ENCODE measurements at regions not wholly inside any gene's neighbourhood (a gene's known extent, or its start where the extent isn't known, plus 50 kb on each side); places are given as distances from the start of the nearest gene placed in this dataset.
"Not testable (repeated sequence)": the region's sequence is repeated elsewhere in the genome, so short reads cannot be mapped to it uniquely, and the experiment has no call there.

DNA sequence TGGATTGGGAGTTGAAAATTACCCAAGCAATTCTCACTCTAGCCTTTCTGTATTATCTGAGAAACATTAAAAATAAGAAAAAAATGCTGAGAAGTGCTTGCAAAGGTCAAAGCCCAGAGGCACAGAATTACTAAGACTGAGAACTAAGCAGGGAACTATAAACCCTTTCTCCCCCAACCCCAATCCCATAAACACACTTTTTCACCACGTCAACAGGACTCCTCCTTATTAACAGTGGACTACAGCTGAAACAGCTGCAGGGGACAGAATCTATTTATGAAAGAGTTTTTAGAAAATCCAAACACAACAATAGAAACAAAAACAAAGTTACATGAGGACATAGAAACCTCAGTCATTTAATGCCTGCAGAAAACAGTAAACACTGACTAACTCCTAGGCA is 984.1 kb downstream of the TRAM1L1 start:
- DNase-seq: no peak

DNA sequence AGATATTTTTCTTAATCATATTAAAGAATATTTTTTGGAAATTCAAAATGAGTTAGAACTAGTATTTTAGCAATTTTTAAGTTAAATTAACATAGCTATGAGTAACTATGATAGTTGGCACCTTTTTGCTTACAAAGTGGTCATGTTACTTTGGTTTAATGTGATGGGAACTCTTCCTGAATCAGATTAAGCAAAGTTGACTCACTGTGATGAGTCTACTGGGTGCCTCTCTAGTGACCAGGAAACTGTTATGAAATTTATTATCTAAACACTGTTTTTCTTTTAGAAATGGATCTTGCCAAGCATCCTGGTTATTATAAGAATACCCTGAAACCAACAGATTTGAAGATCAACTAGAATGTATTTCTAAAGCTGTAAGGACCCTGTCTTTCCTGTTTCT is 985.8 kb downstream of the TRAM1L1 start:
- peak; percentile 10 for DNase-seq

DNA sequence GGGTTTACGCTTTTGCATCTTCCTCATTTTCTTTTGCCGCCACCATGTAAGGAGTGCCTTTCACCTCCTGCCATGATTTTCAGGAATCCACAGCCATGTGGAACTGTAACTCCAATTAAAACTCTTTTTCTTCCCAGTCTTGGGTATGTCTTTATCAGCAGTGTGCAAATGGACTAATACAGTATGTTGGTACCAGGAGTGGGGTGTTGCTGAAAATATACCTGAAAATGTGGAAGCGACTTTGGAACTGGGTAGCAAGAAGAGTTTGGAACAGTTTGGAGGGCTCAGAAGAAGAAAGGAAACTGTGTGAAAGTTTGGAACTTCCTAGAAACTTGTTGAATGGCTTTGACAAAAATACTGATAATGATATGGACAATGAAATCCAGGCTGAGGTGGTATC is 983.9 kb upstream of the NDST4 start:
- not testable (repeated sequence) for DNase-seq

DNA sequence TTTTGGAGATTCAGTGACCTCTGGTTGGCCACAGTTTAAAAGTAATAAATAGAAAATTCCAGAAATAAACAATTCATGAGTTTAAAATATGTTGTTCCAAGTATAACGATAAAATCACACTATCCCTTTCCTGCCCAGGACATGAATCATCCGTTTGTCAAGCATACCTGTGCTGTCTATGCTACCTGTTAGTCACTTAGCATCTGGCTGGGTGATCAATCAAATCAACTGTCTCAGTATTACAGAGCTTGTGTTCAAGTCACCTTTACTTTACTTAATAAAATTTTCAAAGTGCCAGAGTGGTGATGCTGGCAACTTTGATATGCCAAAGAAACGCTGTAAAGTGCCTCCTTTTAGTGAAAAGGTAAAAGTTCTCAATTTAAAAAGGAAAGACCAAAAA is 979.5 kb upstream of the NDST4 start:
- DNase-seq: no peak

DNA sequence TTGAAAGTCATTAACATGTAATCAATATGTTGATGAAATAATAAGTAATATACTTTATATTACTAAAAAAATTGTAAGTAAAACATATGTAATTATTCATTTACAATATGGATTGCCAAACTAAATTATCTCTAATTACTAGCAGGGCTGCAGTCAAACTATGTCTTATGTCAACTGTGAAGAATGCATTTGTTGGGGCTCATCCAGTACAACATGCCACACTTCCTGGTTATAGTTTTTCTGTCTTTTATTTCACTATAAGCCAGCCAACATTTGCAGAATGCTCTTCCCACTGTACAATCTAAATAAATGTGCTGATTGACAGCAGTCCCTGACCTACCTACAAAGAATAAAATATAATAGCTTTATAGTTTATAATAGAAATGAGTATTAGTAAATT is 975.4 kb upstream of the NDST4 start:
- peak; percentile 44 for DNase-seq

- DNase-seq: no peak
These were observed 969.5 kb upstream of the NDST4 start for GRCh38 chr4:116082808-116083366.

DNA sequence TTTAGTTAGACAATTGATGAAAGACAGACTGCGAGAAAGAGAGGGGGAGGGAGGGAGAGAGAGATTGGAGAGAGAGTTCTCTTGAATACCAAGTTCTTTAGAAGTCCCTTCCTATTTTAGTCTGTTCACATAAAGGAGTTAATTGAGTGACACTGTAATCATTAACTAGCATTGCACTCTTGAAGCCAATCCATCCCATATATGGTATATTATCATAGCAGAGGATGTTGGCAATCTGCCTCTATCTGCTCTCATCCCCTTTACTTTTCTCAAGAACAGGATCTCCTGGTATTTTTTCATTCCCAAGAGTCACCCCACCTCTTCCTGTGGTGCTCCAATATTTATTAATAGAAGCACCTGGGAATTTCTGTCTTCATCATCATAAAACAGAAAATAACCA is 959.6 kb upstream of the NDST4 start:
- no peak for DNase-seq

GRCh38 chr4:116070283-116070682 is 956.9 kb upstream of the NDST4 start:
- peak; percentile 28 for DNase-seq

DNA sequence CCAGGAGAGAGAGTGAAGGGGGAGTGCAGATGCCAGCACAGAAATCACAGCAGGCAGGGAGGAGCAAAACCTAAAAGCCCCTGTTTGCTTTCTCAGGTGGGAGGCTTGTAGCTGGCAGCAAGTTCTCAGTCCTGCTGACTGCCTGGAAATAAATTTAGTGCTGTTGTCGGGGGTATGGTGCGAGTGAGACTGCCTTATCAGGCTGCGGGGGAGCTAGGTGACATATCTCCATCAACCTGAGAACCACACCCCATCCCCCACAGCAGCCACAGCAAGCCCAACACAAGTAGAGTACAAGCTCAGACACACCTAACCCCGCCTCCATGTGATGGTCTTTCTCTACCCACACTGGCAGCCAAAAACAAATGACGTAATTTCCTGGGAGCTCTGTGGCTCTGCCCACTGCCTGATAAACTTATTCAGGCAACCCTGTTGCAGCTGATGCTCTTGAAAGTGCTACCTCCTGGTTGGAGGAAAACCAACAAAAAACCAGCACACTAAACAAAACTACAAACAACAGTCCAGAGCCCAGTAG is 953.4 kb upstream of the NDST4 start:
- no peak for DNase-seq

DNA sequence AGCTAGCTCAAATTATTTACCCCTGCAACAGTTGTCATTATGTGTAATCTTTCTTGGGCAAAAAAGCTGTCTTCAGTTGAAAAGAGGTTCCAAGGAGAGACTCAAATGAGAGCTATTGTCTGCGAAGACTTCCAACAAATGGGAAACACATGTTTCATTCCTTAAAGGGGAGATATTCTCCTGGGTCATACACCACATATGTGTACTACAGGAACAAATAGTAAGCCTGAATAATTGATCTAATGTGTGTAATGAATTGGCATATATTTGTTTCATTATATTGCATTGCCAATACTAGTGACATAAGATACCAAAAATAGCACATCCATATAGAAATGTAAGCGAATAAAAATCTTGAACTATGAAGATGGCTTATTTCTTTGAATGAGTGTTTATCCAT is 950.9 kb upstream of the NDST4 start:
- DNase-seq: no peak

GRCh38 chr4:116059361-116059760 is 945.9 kb upstream of the NDST4 start:
- DNase-seq: no peak

DNA sequence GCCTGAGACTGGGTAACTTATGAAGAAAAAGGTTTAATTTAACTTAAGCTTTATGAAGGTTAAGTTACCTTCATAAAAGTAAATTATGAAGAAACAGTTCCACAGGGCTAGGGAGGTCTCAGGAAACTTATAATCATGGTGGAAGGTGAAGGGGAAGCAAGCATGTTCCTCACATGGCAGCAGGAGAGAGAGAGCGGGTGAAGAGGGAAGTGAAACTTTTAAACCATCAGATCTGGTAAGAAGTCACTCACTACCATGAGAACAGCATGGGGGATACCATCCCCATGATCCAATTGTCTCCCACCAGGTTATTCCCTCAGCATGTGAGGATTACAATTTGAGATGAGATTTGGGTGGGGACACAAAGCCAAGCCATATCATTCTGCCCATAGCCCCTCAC is 944.7 kb upstream of the NDST4 start:
- no peak for DNase-seq

GRCh38 chr4:116055857-116056827 is 942.7 kb upstream of the NDST4 start:
- peak; percentile 8 for DNase-seq

DNA sequence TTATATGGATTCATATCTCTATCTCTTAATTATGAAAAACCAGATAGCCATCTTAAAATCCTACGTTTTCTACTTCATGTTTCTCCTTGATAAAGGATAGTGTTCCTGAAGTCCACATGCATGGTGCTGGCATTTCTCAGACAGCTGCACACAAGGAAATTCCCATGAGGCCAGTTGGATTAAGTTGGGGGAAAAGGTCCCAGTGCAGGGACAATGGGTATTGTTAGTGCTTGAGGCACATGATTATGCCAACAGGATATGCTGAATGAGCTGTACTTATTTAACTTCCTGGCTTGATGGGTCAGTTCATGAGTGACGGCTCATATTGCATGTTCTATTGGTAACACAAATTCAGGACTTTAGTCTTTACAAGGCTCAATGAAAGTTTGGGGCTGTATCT is 913.9 kb upstream of the NDST4 start:
- no peak for DNase-seq

DNA sequence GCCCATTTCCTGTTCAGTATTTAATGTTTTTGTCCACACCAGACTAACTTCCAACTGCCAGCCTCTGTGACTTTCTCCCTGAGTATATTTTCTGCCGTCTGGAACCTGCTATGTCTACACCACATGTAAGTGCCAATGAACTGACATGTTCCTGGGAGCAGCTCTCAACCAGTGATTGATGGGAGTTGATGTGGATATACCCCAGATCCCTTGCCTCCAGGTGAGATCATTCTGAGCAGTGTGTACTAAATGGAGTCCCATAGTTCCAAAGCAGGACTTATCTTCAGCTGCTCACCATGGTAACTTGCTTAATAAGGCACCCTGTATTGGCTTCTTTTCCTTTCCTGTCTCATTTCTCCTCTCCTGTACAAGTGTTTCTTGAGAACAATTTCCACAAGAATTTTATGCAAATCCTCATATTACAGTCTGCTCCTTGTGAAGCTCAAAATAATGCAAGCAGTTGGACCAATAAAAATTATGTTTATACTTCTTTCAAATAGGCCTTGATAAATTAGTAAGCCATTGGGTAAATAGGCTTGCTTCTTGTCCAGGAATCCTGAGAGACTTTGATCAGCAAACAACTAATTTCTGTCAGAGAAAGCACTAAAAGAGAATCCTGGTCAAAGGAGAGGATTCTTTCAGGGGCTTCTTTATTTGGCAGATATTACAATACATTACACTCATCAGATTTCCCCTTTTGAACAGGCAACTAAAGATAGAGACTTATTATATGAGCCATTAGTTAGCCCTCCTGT is 911.7 kb upstream of the NDST4 start:
- no peak for DNase-seq

DNA sequence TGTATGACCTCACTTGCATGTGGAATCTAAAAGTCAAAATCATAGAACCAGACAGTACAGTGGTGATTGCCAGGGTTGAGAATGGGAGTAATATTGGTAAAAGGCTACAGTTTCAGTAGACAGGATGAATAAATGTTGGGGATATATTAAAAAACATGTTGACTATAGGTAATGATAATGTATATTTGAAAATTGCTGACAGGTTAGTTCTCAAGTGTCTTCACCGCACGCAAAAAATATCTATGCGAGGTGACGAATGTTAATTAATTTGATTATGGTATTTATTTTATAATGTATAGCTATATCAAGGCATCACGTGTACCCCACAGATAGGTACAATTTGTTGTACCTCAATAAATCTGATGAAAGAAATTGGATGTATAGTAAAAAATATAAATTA is 909.6 kb upstream of the NDST4 start:
- no peak for DNase-seq

GRCh38 chr4:116020141-116020722 is 906.8 kb upstream of the NDST4 start:
- DNase-seq: no peak

GRCh38 chr4:116018831-116019230 is 905.4 kb upstream of the NDST4 start:
- no peak for DNase-seq

DNA sequence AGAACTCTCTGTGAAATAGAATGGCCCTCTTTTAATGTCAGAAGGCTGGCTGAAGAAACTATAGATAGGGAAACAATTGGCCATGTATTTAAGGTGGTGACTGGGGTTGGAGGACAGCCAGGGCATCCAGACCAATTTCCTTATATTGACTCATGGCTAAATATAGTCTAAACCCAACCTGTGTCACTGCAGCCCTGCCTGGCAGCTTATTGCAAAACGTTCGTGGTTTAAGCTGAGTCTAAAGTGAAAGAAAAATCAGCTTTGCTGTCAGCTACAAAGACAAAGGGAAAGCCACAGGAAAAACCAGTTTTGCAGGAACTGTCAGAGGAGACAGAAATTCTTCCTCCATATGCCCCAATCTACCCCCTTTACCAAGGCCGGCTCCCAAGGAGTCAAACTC is 902.8 kb upstream of the NDST4 start:
- peak; percentile 44 for DNase-seq

DNA sequence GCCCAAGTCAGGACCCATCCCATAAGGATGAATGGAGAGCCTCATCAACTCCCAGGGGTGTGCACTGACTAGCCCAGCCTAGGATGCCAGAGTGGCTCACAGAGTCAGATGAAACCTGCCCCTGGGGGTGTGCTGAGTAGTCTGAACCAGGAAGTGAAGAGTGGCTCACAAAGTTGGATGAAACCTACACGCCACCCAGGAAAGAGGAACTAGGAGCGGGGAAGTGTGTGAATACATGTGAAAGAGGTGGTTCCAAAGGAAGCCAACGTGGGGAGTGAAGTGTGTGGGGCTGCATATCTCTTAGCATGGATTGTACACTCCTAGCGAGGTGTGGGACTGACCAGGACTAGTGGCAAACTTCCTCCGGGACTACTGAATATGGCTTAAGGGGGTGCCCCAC is 902.1 kb upstream of the NDST4 start:
- DNase-seq: no peak

DNA sequence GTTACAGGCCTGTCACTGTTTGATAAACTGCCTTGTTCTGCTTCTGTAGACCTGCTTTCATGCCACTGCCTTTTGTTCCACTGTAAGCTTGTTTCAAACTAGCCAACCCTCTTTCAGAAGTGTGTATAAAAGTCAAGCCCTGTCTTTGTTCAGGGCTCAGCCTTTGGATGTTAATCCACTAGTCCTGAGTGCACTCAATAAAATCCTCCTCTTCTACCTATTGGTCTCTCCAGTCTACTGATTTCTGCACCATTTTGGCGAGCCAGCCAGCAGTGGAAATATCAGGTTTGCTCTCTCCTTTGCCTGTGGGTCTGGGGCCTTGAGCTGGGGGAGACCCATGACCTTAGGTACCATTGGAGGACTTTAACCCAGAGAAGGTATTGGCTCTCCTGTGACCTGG is 901.6 kb upstream of the NDST4 start:
- no peak for DNase-seq

- no peak for DNase-seq
These were observed 897.5 kb upstream of the NDST4 start for GRCh38 chr4:116010923-116011322.

DNA sequence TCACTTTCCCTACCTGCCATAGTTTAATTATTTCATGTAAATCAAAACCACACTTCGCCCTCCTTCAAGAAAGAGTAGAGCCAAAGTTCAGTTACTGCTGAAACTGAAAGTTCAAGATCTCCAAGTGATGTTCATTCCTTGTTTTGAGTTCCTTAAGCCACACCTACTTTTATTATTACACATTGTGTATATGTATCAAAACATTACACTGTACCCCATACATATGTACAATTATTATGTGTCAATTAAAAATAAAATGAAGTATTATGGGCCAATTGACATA is 892.3 kb upstream of the NDST4 start:
- peak; percentile 4 for DNase-seq
